Activated CD8-positive, alpha-beta T cell treated with anti-CD3 and anti-CD28 coated beads, Interleukin-2, amount 10 ng/mL, durations not matched to agents 7 days and 5 days (primary cell): ENCODE measurements at regions not wholly inside any gene's neighbourhood (a gene's known extent, or its start where the extent isn't known, plus 50 kb on each side); places are given as distances from the start of the nearest gene placed in this dataset.

Experiments used
- ATAC-seq: fragments of 150-1000 bp; cut with Tn5 transposase; one replicate; pipeline ENCODE4 v1.10.0; 2021; ENCODE audit warnings: moderate library complexity
- CTCF ChIA-PET: fragments of 350-600 bp; sonication (Branson Sonifier 250); formaldehyde crosslinking; loops from one replicate; lab custom pipeline; 2021; ENCODE audit warnings: antibody characterized with exemption; lab: Charles Lee
- POLR2A ChIA-PET: fragments of 350-600 bp; sonication (Branson Sonifier 250); formaldehyde crosslinking; loops from one replicate; lab custom pipeline; 2021; ENCODE audit warnings: antibody characterized with exemption; lab: Charles Lee
- DNase-seq: peaks from one replicate; pipeline ENCODE4 v3.0.0-alpha.2; 2020
- H3K27ac Mint-ChIP-seq: one replicate; pipeline ENCODE4 v1.8.0; 2021; ENCODE audit warnings: mild to moderate bottlenecking, mixed read lengths
- H3K27me3 Mint-ChIP-seq: one replicate; pipeline ENCODE4 v1.8.0; 2021; ENCODE audit warnings: low read depth, mixed read lengths
- H3K36me3 Mint-ChIP-seq: one replicate; pipeline ENCODE4 v1.8.0; 2021; ENCODE audit warnings: low read depth, mixed read lengths
- H3K4me1 Mint-ChIP-seq: one replicate; pipeline ENCODE4 v1.8.0; 2021; ENCODE audit warnings: low read depth, mixed read lengths
- H3K4me3 Mint-ChIP-seq: one replicate; pipeline ENCODE4 v1.8.0; 2021; ENCODE audit warnings: mild to moderate bottlenecking, mixed read lengths
- H3K9me3 Mint-ChIP-seq: one replicate; pipeline ENCODE4 v1.8.0; 2022; ENCODE audit warnings: mixed read lengths; ENCODE audit not compliant: insufficient read depth

- ChIA-PET CTCF (no interaction called here), POLR2A (no interaction called here)
- ATAC-seq (no peak), DNase-seq (no peak)
- Mint-ChIP-seq H3K36me3 (no peaks in the 10 kb centered on the region), H3K27ac (no peak overlapping the region), H3K4me3 (no peak overlapping the region), H3K4me1 (no peaks in the 10 kb centered on the region), H3K9me3 (no peaks in the 10 kb centered on the region), H3K27me3 (no peaks in the 10 kb centered on the region)
Observed at GRCh38 chr4:8702020-8702495, 109.5 kb downstream of the CPZ start.

GRCh38 chr4:8701126-8702019 lies 108.8 kb downstream of the CPZ start:
- Mint-ChIP-seq H3K4me3 (no peak overlapping the region), H3K27ac (no peak overlapping the region), H3K27me3 (no peaks in the 10 kb centered on the region), H3K4me1 (no peaks in the 10 kb centered on the region), H3K36me3 (no peaks in the 10 kb centered on the region), H3K9me3 (no peaks in the 10 kb centered on the region)
- ATAC-seq, result no peak
- ChIA-PET CTCF (no interaction called here), POLR2A (no interaction called here)
- no peak for DNase-seq

GRCh38 chr4:8700531-8700930 lies 108.0 kb downstream of the CPZ start:
- H3K4me1 Mint-ChIP-seq, result no peaks in the 10 kb centered on the region
- H3K27ac Mint-ChIP-seq, result no peak overlapping the region
- no peak for DNase-seq
- no peak for ATAC-seq
- ChIA-PET POLR2A (no interaction called here), CTCF (no interaction called here)
- no peaks in the 10 kb centered on the region for H3K36me3 Mint-ChIP-seq
- H3K27me3 Mint-ChIP-seq, result no peaks in the 10 kb centered on the region
- no peaks in the 10 kb centered on the region for H3K9me3 Mint-ChIP-seq
- H3K4me3 Mint-ChIP-seq, result no peak overlapping the region

GRCh38 chr4:8699479-8700145 lies 107.0 kb downstream of the CPZ start:
- ChIA-PET CTCF (no interaction called here), POLR2A (no interaction called here)
- H3K9me3 Mint-ChIP-seq, result no peaks in the 10 kb centered on the region
- ATAC-seq (no peak), DNase-seq (no peak)
- H3K27ac Mint-ChIP-seq, result no peak overlapping the region
- H3K4me1 Mint-ChIP-seq, result no peaks in the 10 kb centered on the region
- no peaks in the 10 kb centered on the region for H3K36me3 Mint-ChIP-seq
- no peak overlapping the region for H3K4me3 Mint-ChIP-seq
- no peaks in the 10 kb centered on the region for H3K27me3 Mint-ChIP-seq

- H3K9me3 Mint-ChIP-seq, result no peaks in the 10 kb centered on the region
- no peaks in the 10 kb centered on the region for H3K27me3 Mint-ChIP-seq
- no peaks in the 10 kb centered on the region for H3K4me1 Mint-ChIP-seq
- no peak overlapping the region for H3K27ac Mint-ChIP-seq
- no peaks in the 10 kb centered on the region for H3K36me3 Mint-ChIP-seq
- ChIA-PET POLR2A (no interaction called here), CTCF (no interaction called here)
- no peak for DNase-seq
- H3K4me3 Mint-ChIP-seq, result no peak overlapping the region
- ATAC-seq, result no peak
Observed at GRCh38 chr4:8699063-8699385, 106.5 kb downstream of the CPZ start.

GRCh38 chr4:8698341-8699062 lies 105.9 kb downstream of the CPZ start:
- CTCF ChIA-PET, result no interaction called here
- no peak for ATAC-seq

GRCh38 chr4:8697826-8698225 lies 105.3 kb downstream of the CPZ start:
- Mint-ChIP-seq H3K9me3 (no peaks in the 10 kb centered on the region), H3K27ac (no peak overlapping the region), H3K4me3 (no peak overlapping the region), H3K36me3 (no peaks in the 10 kb centered on the region), H3K27me3 (no peaks in the 10 kb centered on the region), H3K4me1 (no peaks in the 10 kb centered on the region)
- no peak for DNase-seq
- ChIA-PET CTCF (no interaction called here), POLR2A (no interaction called here)
- no peak for ATAC-seq

More at GRCh38 chr4:8698341-8699062, 105.9 kb downstream of the CPZ start:
- Mint-ChIP-seq H3K27me3 (no peaks in the 10 kb centered on the region), H3K4me3 (no peak overlapping the region), H3K9me3 (no peaks in the 10 kb centered on the region), H3K27ac (no peak overlapping the region), H3K4me1 (no peaks in the 10 kb centered on the region), H3K36me3 (no peaks in the 10 kb centered on the region)
- DNase-seq, result no peak
- POLR2A ChIA-PET, result no interaction called here

- ATAC-seq (no peak), DNase-seq (no peak)
- H3K27me3 Mint-ChIP-seq, result no peaks in the 10 kb centered on the region
- no peak overlapping the region for H3K27ac Mint-ChIP-seq
- POLR2A ChIA-PET, result no interaction called here
- no peaks in the 10 kb centered on the region for H3K36me3 Mint-ChIP-seq
- no peak overlapping the region for H3K4me3 Mint-ChIP-seq
- CTCF ChIA-PET, result no interaction called here
- no peaks in the 10 kb centered on the region for H3K9me3 Mint-ChIP-seq
- no peaks in the 10 kb centered on the region for H3K4me1 Mint-ChIP-seq
Observed at GRCh38 chr4:8696369-8697127, 104.0 kb downstream of the CPZ start.

GRCh38 chr4:8695237-8696219 lies 103.0 kb downstream of the CPZ start:
- H3K4me3 Mint-ChIP-seq, result no peak overlapping the region
- no peak overlapping the region for H3K27ac Mint-ChIP-seq
- no peaks in the 10 kb centered on the region for H3K36me3 Mint-ChIP-seq
- no peaks in the 10 kb centered on the region for H3K27me3 Mint-ChIP-seq
- H3K9me3 Mint-ChIP-seq, result no peaks in the 10 kb centered on the region
- ATAC-seq, result no peak
- no peak for DNase-seq
- POLR2A ChIA-PET, result no interaction called here
- CTCF ChIA-PET, result no interaction called here
- no peaks in the 10 kb centered on the region for H3K4me1 Mint-ChIP-seq

- CTCF ChIA-PET, result no interaction called here
- H3K27ac Mint-ChIP-seq, result no peak overlapping the region
- no peaks in the 10 kb centered on the region for H3K36me3 Mint-ChIP-seq
- no peaks in the 10 kb centered on the region for H3K9me3 Mint-ChIP-seq
- H3K4me1 Mint-ChIP-seq, result no peaks in the 10 kb centered on the region
- POLR2A ChIA-PET, result no interaction called here
- H3K27me3 Mint-ChIP-seq, result no peaks in the 10 kb centered on the region
- ATAC-seq (no peak), DNase-seq (no peak)
- no peak overlapping the region for H3K4me3 Mint-ChIP-seq
Observed at GRCh38 chr4:8694651-8695151, 102.1 kb downstream of the CPZ start.

- ATAC-seq (no peak), DNase-seq (no peak)
- no peak overlapping the region for H3K4me3 Mint-ChIP-seq
- no peaks in the 10 kb centered on the region for H3K9me3 Mint-ChIP-seq
- ChIA-PET POLR2A (no interaction called here), CTCF (no interaction called here)
- H3K27me3 Mint-ChIP-seq, result no peaks in the 10 kb centered on the region
- no peaks in the 10 kb centered on the region for H3K4me1 Mint-ChIP-seq
- H3K27ac Mint-ChIP-seq, result no peak overlapping the region
- H3K36me3 Mint-ChIP-seq, result no peaks in the 10 kb centered on the region
Observed at GRCh38 chr4:8694226-8694625, 101.7 kb downstream of the CPZ start.
